ENCODE measurements at regions not wholly inside any gene's neighbourhood (a gene's known extent, or its start where the extent isn't known, plus 50 kb on each side); places are given as distances from the start of the nearest gene placed in this dataset.
"Not testable (repeated sequence)": the region's sequence is repeated elsewhere in the genome, so short reads cannot be mapped to it uniquely, and the experiment has no call there.

- DNase-seq: no peak
Measured at GRCh38 chr6:84867521-84867920, 103.1 kb upstream of the TBX18 start.

GRCh38 chr6:84866715-84867114, 102.3 kb upstream of the TBX18 start:
- DNase-seq: no peak

DNA sequence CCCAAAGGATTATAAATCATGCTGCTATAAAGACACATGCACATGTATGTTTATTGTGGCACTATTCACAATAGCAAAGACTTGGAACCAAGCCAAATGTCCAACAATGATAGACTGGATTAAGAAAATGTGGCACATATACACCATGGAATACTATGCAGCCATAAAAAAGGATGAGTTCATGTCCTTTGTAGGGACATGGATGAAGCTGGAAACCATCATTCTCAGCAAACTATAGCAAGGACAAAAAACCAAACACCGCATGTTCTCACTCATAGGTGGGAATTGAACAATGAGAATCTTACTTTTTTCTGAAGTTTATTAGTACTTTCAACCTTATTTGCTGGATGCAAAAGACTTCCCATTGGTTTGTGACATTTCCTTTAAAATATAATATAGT, 101.0 kb upstream of the TBX18 start:
- DNase-seq: not testable (repeated sequence)

GRCh38 chr6:84862843-84863242, 98.4 kb upstream of the TBX18 start:
- no peak for DNase-seq

DNA sequence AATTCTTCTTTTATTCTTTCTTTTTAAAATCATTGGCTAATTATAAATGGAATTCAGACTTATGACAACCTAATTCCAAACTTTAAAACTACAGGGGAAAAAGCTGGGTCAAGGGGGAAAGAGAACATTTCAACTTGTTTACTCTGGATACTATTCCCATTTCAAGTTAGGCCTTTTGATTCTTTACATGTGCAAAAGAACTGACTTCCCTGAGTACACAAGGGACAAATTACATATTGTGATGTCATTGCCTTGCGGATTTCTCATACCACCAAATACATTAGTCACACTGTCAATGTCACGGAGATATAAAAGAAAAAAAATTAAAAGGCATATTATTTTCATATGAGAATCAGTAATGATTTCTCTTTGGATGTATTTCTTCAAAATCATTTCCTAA, 96.5 kb upstream of the TBX18 start:
- no peak for DNase-seq

- DNase-seq: no peak
Measured at GRCh38 chr6:84860509-84860908, 96.1 kb upstream of the TBX18 start.

DNA sequence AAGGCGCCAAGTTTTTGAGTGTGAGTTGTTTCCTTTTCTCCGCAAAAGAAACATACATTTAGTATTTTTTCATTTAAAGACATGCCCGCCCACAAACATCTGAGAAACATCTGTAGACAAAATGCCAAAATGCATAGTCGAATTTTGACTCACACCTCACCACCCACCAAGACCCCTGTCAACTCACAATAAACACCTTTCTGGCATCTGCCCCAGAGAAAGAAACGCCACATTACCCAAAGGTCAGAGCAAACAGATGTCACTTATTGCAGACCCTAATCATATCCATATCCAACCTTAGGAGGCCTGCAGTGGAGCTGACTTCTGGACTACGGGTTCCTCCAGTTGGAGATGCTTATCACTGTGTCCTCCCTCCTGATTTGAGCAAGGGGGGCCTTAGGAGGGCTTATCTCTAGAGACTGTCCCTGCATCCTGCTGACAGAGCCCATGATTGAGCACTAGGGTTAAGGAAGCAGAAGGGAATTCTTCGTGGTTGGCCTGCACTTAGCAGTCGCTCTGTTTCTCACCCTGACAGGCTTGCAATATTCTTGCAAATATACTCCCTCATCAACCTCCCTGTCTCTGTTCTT, 90.5 kb upstream of the TBX18 start:
- no peak for DNase-seq

DNA sequence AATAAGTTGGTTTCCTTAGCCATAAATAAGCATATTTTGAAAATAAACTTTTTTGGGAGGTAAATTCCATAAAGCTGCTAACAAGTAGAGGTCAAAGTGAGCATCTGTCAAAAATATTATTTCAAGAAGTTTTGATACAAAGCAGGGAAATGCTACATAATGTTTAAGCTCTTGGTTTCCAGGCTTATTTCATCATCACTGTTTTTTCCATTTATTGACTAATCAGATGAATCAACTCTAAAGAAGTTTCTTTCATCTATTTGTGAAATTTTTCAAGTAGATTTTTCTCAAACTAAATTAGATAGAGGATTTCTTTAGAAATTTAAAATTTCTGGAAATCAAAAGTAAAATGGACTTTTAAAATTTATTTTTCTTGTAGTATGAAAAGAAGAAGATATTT, 89.5 kb upstream of the TBX18 start:
- no peak for DNase-seq

DNA sequence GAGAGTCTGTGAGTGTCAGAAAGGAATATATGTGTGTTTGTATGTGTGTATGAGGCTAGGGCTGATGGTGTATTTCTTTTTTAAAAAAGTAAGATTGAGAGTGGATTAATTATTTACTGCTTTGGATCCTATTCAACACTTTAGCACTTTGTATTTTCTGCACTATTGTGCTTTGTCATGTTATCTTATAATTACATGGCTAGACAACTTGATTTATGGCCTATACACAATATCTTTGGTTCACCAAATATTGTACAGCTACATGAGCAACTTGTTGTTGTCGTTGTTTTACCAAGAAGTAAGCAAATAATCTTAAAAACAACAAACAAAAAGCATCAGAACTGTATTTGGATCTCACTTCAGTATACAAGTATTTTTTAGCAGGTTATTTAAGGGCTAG, 84.6 kb upstream of the TBX18 start:
- DNase-seq: no peak

- DNase-seq: no peak
Measured at GRCh38 chr6:84847390-84848160, 83.2 kb upstream of the TBX18 start.

DNA sequence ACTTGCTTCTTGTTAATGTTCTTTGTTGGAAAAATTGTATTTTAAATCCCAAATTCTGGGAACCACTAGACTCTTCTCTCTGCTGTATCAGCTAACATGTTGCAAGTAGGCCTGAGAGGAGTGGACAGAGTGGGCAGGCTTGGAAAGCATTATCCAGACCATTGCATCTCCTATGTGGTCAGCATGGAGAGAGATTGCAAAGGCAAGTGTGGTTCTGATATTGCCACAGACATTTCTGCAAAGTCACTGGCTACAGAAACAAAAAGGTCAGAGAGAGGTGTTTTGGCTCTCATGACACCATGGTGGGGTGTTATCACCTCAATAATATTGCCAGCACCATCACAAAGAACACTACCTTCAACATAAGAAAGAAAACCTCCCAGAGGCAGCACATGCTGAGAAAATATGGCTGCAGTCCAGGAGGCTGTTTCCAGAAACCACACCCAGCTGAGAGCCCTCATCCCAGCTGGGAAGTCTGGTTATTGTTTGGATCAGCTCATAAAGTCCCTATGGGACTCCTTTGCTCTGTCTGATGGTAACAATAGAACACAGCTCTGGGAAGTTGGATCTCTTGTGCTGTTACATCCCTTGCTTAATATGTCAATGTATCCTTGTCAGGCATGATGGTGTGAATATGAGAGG, 78.2 kb upstream of the TBX18 start:
- no peak for DNase-seq

- not testable (repeated sequence) for DNase-seq
Measured at GRCh38 chr6:84837068-84837866, 72.9 kb upstream of the TBX18 start.

- no peak for DNase-seq
Measured at GRCh38 chr6:84836366-84836765, 72.0 kb upstream of the TBX18 start.

- DNase-seq: no peak
Measured at GRCh38 chr6:84835340-84835739, 70.9 kb upstream of the TBX18 start.

GRCh38 chr6:84831924-84832323, 67.5 kb upstream of the TBX18 start:
- not testable (repeated sequence) for DNase-seq

GRCh38 chr6:84825461-84825860, 61.1 kb upstream of the TBX18 start:
- DNase-seq: no peak

GRCh38 chr6:84821314-84821713, 56.9 kb upstream of the TBX18 start:
- not testable (repeated sequence) for DNase-seq

DNA sequence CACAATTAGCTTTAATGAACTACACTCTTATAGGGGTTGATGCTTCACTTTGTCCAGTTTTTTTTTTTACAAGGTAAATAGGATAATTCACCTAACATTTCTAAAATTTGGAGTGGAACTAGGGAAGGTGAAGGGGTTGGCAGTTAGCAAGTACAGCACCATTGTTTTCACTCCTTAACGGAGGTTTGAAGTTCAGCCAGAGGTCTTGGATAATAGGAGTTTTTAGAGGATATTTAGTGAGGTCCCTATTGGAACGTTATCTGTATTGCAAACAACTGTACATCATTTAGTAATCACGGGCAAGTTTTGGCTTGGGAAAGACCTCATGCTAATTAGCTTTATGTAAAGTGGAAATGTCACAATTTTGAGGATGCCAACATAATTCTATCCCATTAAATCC, 52.3 kb upstream of the TBX18 start:
- DNase-seq: no peak

DNA sequence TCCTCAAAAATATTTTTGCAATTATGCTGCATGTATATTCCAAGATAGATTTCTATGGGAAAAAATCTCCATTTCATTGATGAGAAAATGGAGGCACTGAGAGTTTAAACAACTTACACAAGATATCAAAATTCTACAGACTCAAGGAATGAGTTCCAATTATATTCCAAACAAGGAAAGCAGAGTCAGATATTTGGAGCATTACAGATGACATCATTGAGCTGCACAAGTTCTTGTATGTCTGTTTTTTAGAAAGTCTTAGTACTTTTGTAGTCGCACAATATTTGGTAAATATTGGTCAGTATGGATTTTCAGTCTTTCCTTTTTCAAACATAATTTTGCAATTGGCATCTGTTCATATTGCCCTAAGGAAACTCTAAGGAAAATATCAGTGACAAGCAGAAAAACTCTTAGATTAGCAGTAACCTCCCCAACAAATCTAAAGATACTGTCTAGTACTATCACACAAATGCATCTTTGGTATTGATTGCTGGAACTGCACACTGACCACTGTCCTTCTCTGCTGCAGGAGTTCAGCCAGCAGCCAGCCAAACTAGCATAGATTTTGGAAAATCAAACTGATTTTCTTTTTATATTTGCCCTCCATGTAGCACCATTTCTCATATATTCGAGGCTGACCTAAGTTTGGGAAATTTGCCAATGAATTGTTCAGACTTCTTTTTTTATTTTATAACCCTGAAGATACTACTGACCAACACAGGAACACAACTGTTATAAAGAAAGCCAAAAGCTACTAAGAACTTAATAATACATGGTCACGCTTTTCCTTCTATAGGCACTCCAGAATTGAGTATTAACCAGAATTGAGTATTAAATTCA, 51.7 kb upstream of the TBX18 start:
- no peak for DNase-seq
